ENCODE measurements at regions not wholly inside any gene's neighbourhood (a gene's known extent, or its start where the extent isn't known, plus 50 kb on each side); places are given as distances from the start of the nearest gene placed in this dataset.

- H3K27ac Mint-ChIP-seq, result no peak overlapping the region
- no peak overlapping the region for H2BK120ac ChIP-seq (ENCODE audit: low read depth, low read length, poor library complexity, severe bottlenecking)
- H2AFZ ChIP-seq (ENCODE audit: low read length), result no peak overlapping the region
- no peak overlapping the region for H4K8ac ChIP-seq (replicated peaks; ENCODE audit: insufficient read length, low read depth, low read length)
- H3K27ac ChIP-seq (ENCODE audit: insufficient read length, low read depth, low read length), result no peak overlapping the region
- H3T11ph ChIP-seq (ENCODE audit: low read length), result no peak overlapping the region
- H3K4me2 ChIP-seq (ENCODE audit: insufficient read depth, insufficient read length, low read length), result no peak overlapping the region
- no peaks in the 10 kb centered on the region for H3K9me3 ChIP-seq (ENCODE audit: control insufficient read depth, low read depth, low read length)
- no peaks in the 10 kb centered on the region for H3K79me1 ChIP-seq (ENCODE audit: insufficient read depth, low read depth, low read length, poor library complexity, severe bottlenecking)
- no peak overlapping the region for H4K91ac ChIP-seq (ENCODE audit: insufficient read length, low read depth, low read length)
- H2BK5ac ChIP-seq (ENCODE audit: insufficient read length, low read length), result no peak overlapping the region
- H3K27me3 Mint-ChIP-seq (ENCODE audit: low read depth), result no peaks in the 10 kb centered on the region
- no peaks in the 10 kb centered on the region for H3K23me2 ChIP-seq (ENCODE audit: insufficient read length, low read depth, low read length, poor library complexity, severe bottlenecking)
- H3K9me3 Mint-ChIP-seq, result peaks cover 3% of the 10 kb centered on the region in 2 experiments; a peak in 1 of 5 replicates
- no peak overlapping the region for H2BK12ac ChIP-seq (ENCODE audit: insufficient read length, low read depth, low read length)
- DNase-seq, result no peak
- H2BK20ac ChIP-seq (ENCODE audit: low read depth, low read length, poor library complexity, severe bottlenecking), result no peak overlapping the region
- no peak overlapping the region for H2AK5ac ChIP-seq (ENCODE audit: insufficient read length, low read length)
- no peaks in the 10 kb centered on the region; a peak in 1 of 4 replicates for H3K4me1 Mint-ChIP-seq
- no peak overlapping the region for H3K56ac ChIP-seq (ENCODE audit: insufficient read length, low read depth, low read length)
- no peaks in the 10 kb centered on the region for H3K79me2 ChIP-seq (ENCODE audit: insufficient read depth, low read length)
- no peak for TF ChIP-seq CTCF (conservative IDR thresholded peaks at IDR 0.05)
- H4K20me1 ChIP-seq (ENCODE audit: control insufficient read depth, insufficient read depth, insufficient read length), result no peaks in the 10 kb centered on the region
- H2BK15ac ChIP-seq (ENCODE audit: low read depth, low read length), result no peak overlapping the region
- H3K9ac ChIP-seq (ENCODE audit: extremely low read depth, insufficient read length, low read length), result no peak overlapping the region
- no peak overlapping the region for H3K4ac ChIP-seq (ENCODE audit: low read depth, low read length)
- WGBS (ENCODE audit: extremely low coverage, insufficient read length, low lambda C conversion rate), result no CpG with 5 or more reads among the region's 3 CpGs
- H3K27me3 ChIP-seq (ENCODE audit: insufficient read depth, low read length), result no peaks in the 10 kb centered on the region
- no peak overlapping the region for H3K18ac ChIP-seq (ENCODE audit: insufficient read length, low read depth, low read length)
- no peak overlapping the region for H3K23ac ChIP-seq (ENCODE audit: insufficient read length, low read depth, low read length)
- H4K5ac ChIP-seq (ENCODE audit: insufficient read length, low read depth, low read length), result no peak overlapping the region
- H3K4me3 Mint-ChIP-seq, result no peak overlapping the region
- no peaks in the 10 kb centered on the region for H3K4me1 ChIP-seq (ENCODE audit: insufficient read depth, low read length)
- H3K36me3 Mint-ChIP-seq (ENCODE audit: insufficient read depth in 1 of 3, low read depth in 3 of 3), result no peaks in the 10 kb centered on the region; a peak in 1 of 7 replicates
- H3K14ac ChIP-seq (ENCODE audit: insufficient read depth, low read length), result no peak overlapping the region
Measured at GRCh38 chr13:53749306-53749705, 720.7 kb downstream of the OLFM4 start.

Measured in H9 (cell line).